ENCODE measurements at regions not wholly inside any gene's neighbourhood (a gene's known extent, or its start where the extent isn't known, plus 50 kb on each side); places are given as distances from the start of the nearest gene placed in this dataset.

DNA sequence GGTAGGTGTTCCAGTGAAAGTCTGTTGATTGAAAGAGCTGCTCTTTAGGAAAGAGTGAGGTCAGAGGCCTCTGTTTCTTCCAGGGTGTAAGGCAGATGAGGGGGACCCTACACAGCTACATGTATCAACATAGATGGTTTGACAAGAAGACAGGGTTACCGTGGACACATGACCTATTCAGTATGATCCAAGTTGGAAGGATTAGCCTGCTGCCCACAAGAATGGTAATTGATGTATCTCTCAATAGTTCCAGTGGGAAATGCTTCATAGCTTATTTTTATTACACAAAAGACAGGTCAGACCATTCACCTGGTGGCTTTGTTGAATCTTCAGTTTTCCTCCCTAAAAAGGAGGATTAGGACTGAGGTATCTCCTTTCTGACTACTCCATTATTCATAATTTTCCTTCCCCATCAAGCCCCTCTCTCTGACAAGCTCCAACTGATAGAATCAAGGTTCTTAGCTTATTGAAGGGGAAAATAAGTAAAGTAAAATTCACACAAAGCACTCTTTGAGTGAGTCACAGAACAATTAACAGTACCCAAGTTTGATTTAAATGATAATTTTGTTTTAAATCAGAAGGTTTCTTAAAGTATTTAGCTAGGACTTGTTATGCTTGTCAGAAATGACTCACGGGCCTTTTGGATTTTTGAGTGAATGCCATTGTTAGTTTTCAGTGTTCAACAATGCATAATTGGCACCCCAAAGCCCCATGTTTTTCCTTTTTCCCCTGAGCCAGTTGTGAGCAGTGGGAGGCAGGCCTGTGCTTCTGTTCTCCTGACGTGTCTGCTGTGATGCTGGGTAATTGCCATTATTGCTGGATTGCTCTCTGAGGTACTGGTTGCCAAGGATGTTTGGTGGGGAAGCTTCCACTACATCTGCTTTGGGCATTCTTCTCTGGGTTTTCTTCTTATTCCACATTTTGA, 373.2 kb downstream of the DDX10 start:
- WGBS (ENCODE audit: low lambda C conversion rate): 36% methylated on average over 3 of the region's 3 CpGs
- H3K27me3 ChIP-seq (ENCODE audit: insufficient read depth): no peaks in the 10 kb centered on the region
- DNase-seq: no peak
- H4K20me1 ChIP-seq (ENCODE audit: insufficient read depth): no peaks in the 10 kb centered on the region
- no peaks in the 10 kb centered on the region for H3K9me3 ChIP-seq
- H3K4me3 ChIP-seq (ENCODE audit: low read depth in 2 of 2, low read length in 1 of 2): no peak overlapping the region
- H3K4me1 ChIP-seq (ENCODE audit: control insufficient read depth in 1 of 2, insufficient read depth in 2 of 2, low read depth in 1 of 2, low read length in 1 of 2): peaks cover 0 to 47% of the 10 kb centered on the region in 2 experiments; a peak in 3 of 4 replicates
- peak overlapping the region; percentile 30; the same call in 1 of the 2 replicates for H2AFZ ChIP-seq (ENCODE audit: low read depth)
- H3K27ac ChIP-seq (ENCODE audit: low read depth in 2 of 2, low read length in 1 of 2): peak overlapping the region in 1 of 2 experiments; percentile 76; a peak in 2 of 4 replicates
- H3K9me2 ChIP-seq: no peaks in the 10 kb centered on the region
- H3K36me3 ChIP-seq (replicated peaks in 1 of 2; ENCODE audit: control insufficient read depth in 1 of 2, insufficient read depth in 2 of 2, low read length in 1 of 2): no peaks in the 10 kb centered on the region
- CTCF ChIA-PET: interaction anchor here (1.0 to 1.4 kb wide), 2 partner anchors 15 to 21 kb away, joined by 3 to 4 read pairs; no protein-coding TSS in a partner anchor
- H3K79me2 ChIP-seq (ENCODE audit: insufficient read depth): no peaks in the 10 kb centered on the region
- H3F3A ChIP-seq (replicated peaks; ENCODE audit: insufficient read depth): peaks cover 54% of the 10 kb centered on the region
- POLR2A ChIA-PET: no interaction called here
- H3K4me2 ChIP-seq: peak overlapping the region; percentile 51
- H3K9ac ChIP-seq: peak overlapping the region; percentile 23
- no peak for TF ChIP-seq RCOR1 (IDR thresholded peaks at IDR 0.05; ENCODE audit: low read length)
- TF ChIP-seq, protein P1, sequence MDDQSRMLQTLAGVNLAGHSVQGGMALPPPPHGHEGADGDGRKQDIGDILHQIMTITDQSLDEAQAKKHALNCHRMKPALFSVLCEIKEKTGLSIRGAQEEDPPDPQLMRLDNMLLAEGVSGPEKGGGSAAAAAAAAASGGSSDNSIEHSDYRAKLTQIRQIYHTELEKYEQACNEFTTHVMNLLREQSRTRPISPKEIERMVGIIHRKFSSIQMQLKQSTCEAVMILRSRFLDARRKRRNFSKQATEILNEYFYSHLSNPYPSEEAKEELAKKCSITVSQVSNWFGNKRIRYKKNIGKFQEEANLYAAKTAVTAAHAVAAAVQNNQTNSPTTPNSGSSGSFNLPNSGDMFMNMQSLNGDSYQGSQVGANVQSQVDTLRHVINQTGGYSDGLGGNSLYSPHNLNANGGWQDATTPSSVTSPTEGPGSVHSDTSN (IDR thresholded peaks at IDR 0.05): no peak
- TF ChIP-seq GABPA (IDR thresholded peaks at IDR 0.05; ENCODE audit: low read depth): no peak
- TF ChIP-seq RAD21 (IDR thresholded peaks at IDR 0.05; ENCODE audit: low read length): peak; percentile 28
- no peak for TF ChIP-seq RFX5 (IDR thresholded peaks at IDR 0.05; ENCODE audit: low read length)
- TF ChIP-seq TAF1 (IDR thresholded peaks at IDR 0.05; ENCODE audit: borderline replicate concordance, low read depth, low read length): no peak
- 0 out of 2 replicates have a peak, but pooled peaks have one; percentile 10 for TF ChIP-seq YY1 (IDR thresholded peaks at IDR 0.05; ENCODE audit: low read depth)
- no peak for TF ChIP-seq MEF2A (IDR thresholded peaks at IDR 0.05; ENCODE audit: borderline replicate concordance, low read depth)
- TF ChIP-seq, protein P2, sequence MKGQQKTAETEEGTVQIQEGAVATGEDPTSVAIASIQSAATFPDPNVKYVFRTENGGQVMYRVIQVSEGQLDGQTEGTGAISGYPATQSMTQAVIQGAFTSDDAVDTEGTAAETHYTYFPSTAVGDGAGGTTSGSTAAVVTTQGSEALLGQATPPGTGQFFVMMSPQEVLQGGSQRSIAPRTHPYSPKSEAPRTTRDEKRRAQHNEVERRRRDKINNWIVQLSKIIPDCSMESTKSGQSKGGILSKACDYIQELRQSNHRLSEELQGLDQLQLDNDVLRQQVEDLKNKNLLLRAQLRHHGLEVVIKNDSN (IDR thresholded peaks at IDR 0.05; ENCODE audit: borderline replicate concordance, low read depth): no peak
- TF ChIP-seq RXRA (IDR thresholded peaks at IDR 0.05; ENCODE audit: borderline replicate concordance, low read depth): no peak
- no peak for TF ChIP-seq TCF12 (IDR thresholded peaks at IDR 0.05)
- TF ChIP-seq CHD2 (IDR thresholded peaks at IDR 0.05; ENCODE audit: low read length, partially characterized antibody): no peak
- TF ChIP-seq, protein P3, sequence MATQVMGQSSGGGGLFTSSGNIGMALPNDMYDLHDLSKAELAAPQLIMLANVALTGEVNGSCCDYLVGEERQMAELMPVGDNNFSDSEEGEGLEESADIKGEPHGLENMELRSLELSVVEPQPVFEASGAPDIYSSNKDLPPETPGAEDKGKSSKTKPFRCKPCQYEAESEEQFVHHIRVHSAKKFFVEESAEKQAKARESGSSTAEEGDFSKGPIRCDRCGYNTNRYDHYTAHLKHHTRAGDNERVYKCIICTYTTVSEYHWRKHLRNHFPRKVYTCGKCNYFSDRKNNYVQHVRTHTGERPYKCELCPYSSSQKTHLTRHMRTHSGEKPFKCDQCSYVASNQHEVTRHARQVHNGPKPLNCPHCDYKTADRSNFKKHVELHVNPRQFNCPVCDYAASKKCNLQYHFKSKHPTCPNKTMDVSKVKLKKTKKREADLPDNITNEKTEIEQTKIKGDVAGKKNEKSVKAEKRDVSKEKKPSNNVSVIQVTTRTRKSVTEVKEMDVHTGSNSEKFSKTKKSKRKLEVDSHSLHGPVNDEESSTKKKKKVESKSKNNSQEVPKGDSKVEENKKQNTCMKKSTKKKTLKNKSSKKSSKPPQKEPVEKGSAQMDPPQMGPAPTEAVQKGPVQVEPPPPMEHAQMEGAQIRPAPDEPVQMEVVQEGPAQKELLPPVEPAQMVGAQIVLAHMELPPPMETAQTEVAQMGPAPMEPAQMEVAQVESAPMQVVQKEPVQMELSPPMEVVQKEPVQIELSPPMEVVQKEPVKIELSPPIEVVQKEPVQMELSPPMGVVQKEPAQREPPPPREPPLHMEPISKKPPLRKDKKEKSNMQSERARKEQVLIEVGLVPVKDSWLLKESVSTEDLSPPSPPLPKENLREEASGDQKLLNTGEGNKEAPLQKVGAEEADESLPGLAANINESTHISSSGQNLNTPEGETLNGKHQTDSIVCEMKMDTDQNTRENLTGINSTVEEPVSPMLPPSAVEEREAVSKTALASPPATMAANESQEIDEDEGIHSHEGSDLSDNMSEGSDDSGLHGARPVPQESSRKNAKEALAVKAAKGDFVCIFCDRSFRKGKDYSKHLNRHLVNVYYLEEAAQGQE (IDR thresholded peaks at IDR 0.05; ENCODE audit: low read depth, low read length): no peak
- TF ChIP-seq, protein P4, sequence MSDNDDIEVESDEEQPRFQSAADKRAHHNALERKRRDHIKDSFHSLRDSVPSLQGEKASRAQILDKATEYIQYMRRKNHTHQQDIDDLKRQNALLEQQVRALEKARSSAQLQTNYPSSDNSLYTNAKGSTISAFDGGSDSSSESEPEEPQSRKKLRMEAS (IDR thresholded peaks at IDR 0.05; ENCODE audit: low read depth): peak; percentile 52; the same call in 1 of the 2 replicates
- no peak for TF ChIP-seq TEAD4 (IDR thresholded peaks at IDR 0.05; ENCODE audit: borderline replicate concordance, insufficient read depth)
- no peak for TF ChIP-seq POLR2AphosphoS5 (IDR thresholded peaks at IDR 0.05; ENCODE audit: low read depth, low read length)
- TF ChIP-seq, protein P5, sequence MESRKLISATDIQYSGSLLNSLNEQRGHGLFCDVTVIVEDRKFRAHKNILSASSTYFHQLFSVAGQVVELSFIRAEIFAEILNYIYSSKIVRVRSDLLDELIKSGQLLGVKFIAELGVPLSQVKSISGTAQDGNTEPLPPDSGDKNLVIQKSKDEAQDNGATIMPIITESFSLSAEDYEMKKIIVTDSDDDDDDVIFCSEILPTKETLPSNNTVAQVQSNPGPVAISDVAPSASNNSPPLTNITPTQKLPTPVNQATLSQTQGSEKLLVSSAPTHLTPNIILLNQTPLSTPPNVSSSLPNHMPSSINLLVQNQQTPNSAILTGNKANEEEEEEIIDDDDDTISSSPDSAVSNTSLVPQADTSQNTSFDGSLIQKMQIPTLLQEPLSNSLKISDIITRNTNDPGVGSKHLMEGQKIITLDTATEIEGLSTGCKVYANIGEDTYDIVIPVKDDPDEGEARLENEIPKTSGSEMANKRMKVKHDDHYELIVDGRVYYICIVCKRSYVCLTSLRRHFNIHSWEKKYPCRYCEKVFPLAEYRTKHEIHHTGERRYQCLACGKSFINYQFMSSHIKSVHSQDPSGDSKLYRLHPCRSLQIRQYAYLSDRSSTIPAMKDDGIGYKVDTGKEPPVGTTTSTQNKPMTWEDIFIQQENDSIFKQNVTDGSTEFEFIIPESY (IDR thresholded peaks at IDR 0.05; ENCODE audit: borderline replicate concordance, low read depth): no peak
- TF ChIP-seq, protein P6, sequence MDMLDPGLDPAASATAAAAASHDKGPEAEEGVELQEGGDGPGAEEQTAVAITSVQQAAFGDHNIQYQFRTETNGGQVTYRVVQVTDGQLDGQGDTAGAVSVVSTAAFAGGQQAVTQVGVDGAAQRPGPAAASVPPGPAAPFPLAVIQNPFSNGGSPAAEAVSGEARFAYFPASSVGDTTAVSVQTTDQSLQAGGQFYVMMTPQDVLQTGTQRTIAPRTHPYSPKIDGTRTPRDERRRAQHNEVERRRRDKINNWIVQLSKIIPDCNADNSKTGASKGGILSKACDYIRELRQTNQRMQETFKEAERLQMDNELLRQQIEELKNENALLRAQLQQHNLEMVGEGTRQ (IDR thresholded peaks at IDR 0.05; ENCODE audit: borderline replicate concordance, low read depth, low read length): no peak
- no peak for TF ChIP-seq MXI1 (IDR thresholded peaks at IDR 0.05; ENCODE audit: low read depth, low read length)
- TF ChIP-seq SMC3 (IDR thresholded peaks at IDR 0.05; ENCODE audit: low read depth, low read length): 0 out of 2 replicates have a peak, but pooled peaks have one; percentile 9
- TF ChIP-seq ELF1 (IDR thresholded peaks at IDR 0.05): no peak
- peak; percentile 65 for TF ChIP-seq NFIC (IDR thresholded peaks at IDR 0.05; ENCODE audit: borderline replicate concordance)
- no peak for TF ChIP-seq SIN3A (IDR thresholded peaks at IDR 0.05; ENCODE audit: borderline replicate concordance, low read depth, low read length)
- TF ChIP-seq EP300 (IDR thresholded peaks at IDR 0.05; ENCODE audit: borderline replicate concordance in 1 of 2, low read depth in 1 of 2, low read length in 1 of 2): peak in 1 of 2 experiments; percentile 53; a peak in 1 of 4 replicates

All from SK-N-SH (cell line).